AG09319 (cell line): ENCODE measurements at regions not wholly inside any gene's neighbourhood (a gene's known extent, or its start where the extent isn't known, plus 50 kb on each side); places are given as distances from the start of the nearest gene placed in this dataset.

Experiments used
- DNase-seq: peaks from one replicate; pipeline ENCODE4 v3.0.0-alpha.2; 2010; ENCODE audit warnings: low read depth; ENCODE audit errors: extremely low read depth
- TF ChIP-seq, protein P1 (sequence below): IDR thresholded peaks from 2 replicates; pipeline ENCODE4 v1.5.1; 2011; ENCODE audit warnings: low read depth, mild to moderate bottlenecking, inconsistent platforms, low read length, moderate library complexity

DNA sequence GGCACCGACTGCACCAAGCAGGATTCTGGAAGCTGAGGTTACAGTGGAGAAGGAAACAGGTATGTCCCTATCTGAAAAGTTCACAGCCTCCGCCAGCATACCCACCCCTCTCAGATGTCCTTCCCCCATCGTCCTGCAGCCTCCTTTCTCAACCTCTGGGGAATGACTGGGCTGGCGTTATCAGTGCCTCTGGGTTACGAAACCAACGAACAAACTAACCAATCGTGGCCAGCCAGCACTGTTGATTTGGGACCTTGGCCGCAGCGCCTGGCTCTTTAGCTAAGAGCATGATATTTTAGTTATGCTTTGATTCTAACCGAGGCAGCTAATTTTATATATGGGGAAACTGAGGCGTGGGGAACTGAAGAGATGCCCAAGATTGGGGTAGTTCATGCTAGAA lies 233.0 kb downstream of the TFCP2L1 start:
- DNase-seq, result no peak
- TF ChIP-seq, protein P1, sequence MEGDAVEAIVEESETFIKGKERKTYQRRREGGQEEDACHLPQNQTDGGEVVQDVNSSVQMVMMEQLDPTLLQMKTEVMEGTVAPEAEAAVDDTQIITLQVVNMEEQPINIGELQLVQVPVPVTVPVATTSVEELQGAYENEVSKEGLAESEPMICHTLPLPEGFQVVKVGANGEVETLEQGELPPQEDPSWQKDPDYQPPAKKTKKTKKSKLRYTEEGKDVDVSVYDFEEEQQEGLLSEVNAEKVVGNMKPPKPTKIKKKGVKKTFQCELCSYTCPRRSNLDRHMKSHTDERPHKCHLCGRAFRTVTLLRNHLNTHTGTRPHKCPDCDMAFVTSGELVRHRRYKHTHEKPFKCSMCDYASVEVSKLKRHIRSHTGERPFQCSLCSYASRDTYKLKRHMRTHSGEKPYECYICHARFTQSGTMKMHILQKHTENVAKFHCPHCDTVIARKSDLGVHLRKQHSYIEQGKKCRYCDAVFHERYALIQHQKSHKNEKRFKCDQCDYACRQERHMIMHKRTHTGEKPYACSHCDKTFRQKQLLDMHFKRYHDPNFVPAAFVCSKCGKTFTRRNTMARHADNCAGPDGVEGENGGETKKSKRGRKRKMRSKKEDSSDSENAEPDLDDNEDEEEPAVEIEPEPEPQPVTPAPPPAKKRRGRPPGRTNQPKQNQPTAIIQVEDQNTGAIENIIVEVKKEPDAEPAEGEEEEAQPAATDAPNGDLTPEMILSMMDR, result no peak

DNA sequence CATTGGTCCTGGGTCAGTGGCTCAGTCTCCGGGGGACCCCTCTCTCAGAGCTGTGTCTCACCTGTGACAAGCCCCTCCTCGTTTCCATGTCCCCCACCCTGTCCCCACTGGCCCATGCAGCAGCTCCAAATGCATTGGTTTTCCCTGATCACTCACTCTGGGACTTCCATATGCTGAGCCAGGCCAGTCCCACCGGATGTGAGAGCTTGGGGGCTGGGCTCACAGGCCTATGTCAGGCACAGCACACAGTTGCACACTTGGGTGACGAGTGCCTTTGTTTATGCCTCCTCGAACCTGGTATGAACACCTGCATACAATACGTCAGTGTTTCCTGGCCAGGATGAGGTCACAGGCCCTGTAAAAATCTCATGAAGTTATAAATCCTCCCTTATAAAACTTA lies 232.5 kb downstream of the TFCP2L1 start:
- TF ChIP-seq, protein P1, result no peak
- no peak for DNase-seq

DNA sequence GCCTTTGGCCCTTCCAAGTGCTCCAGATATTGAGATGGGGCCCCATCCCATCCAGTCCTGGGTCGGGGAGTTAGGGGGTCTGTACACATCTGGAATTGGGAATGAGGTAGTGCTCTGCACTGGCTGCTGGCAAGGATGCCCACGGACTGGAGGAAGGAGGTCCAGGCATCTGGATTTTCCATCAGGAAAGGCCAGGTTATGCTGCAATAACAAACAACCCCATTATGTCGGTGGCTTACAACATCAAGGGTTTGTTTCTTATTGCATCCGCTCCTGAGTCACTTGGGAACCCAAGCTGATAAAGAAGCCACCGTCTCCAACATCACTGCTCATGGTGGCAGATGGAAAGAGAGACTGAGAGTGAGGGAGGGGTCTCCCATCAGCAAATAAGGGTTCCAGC lies 229.9 kb downstream of the TFCP2L1 start:
- TF ChIP-seq, protein P1, result no peak

DNA sequence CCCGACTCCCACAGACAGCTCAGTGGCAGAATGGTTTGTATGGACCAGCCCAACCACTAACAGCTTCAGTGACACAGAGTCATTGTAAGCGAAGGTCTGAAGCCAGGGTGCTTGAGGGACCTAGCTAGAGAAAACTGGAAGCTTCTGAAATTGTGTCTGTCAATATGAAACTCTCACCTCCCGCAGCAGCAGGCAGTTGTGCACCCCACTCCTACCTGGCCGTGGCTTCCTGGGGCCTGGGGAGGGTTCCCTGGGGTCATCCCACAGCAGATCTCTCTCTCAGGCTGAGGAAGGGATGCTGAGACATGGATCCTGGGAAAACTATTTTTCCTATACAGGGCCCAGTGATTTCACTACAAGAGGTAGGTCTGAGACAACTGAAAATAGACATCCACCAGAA lies 229.5 kb downstream of the TFCP2L1 start:
- TF ChIP-seq, protein P1, result no peak
- DNase-seq, result no peak

More for the DNA sequence above, 229.9 kb downstream of the TFCP2L1 start:
- DNase-seq, result no peak

DNA sequence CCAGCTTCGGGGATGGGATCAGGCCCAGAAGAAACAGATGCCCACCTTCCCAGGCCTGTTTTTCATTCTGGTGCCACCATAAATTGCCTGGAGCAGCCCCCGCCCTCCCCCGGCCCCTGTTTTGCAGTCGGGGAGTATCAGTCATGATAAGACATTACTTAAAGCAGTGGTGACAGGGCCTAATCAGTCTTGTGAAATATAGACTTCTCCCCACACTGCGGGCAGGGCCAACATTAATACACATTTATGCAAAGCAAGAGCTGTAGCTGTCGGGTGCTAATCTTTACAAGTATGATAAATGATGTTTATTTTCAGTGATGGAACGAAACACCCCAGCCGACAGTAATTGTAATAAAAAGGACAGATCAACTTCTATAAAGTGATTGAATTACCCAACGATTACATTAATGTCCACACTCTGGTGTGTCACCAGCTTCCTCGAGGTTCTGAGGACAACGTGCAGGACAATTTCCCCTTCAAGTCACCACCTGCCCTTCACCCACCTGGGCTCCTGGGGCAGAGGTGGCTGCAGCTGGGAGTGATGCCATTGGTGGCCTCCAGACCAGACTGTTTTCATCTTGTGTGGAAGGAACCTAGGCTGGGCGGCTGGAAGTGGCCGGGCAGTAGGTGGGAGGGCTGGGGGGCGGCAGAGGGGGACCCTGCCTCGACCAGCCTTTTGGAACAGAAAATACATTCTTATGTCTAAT lies 226.0 kb downstream of the TFCP2L1 start:
- TF ChIP-seq, protein P1, result no peak
- DNase-seq, result no peak

DNA sequence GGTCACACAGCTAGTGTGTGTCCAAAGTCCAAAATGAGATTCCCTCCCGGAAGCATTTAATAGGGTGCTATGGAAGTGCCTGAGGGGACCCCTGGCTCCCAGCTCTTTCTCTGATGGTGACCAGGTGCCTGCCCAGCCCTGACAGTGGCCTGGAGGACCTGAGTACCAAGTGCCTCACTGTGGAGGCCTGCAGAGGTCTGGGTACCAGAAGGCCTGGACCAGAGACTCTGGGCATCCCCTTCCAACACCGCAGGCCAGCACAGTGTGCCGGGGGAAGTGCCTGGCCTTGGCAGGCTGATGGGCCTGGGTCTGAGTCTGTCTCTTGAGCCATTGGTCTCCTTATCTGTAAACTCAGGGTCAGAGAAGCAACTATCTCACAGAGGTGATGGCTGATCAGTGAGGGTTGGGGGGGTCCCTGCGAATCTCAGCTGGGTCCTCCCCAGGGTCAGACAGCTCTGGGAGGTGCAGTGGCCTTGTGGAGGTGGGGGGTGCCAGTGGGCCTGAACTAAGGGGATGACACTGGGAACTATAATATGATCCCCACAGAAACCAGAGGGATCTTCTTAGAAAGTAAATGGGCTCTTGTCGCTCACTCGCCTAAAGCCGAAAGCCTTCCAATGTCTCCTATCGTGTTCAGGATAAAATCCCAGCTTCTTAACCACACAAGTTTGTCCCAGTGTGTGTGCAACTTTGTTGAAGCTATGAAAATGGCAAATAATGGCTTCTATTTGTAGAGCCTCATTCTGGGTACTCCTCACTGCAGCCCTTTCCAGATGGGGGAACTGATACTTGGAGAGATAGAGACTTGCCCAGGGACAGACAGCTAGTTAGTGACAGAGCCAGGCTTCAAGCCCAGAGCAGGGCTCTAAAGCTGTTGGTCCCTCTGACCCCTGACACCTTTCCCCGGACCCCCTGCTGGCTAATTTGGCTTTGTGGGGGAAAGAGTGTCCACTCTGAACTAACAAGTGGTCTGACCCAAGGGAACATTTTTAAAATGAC lies 225.1 kb downstream of the TFCP2L1 start:
- TF ChIP-seq, protein P1, result no peak
- DNase-seq, result no peak

DNA sequence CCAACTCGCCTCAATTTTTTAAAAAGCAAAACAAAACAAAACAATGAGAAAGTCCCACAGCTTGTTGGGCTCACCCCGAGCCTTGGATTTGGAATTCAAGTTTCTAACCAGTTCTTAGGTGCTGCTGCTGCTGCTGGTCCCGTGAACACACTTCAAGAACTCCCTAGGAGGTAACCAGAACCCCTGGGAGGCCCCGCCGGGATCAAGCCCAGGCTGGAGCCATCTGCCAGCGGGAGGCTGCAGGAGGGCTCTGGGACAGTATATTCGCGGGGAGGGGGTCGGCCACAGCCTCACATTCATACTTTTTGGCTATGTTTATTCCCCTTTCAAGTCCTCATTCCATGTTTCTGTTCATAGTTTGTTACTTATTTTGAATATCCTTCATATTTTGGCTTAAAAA lies 223.4 kb downstream of the TFCP2L1 start:
- no peak for DNase-seq
- TF ChIP-seq, protein P1, result no peak
